ENCODE measurements at regions not wholly inside any gene's neighbourhood (a gene's known extent, or its start where the extent isn't known, plus 50 kb on each side); places are given as distances from the start of the nearest gene placed in this dataset.

GRCh38 chr5:72018143-72018803, 89.0 kb upstream of the MAP1B start:
- Mint-ChIP-seq H3K9me3 (ENCODE audit: low read depth) (no peaks in the 10 kb centered on the region), H3K27me3 (peaks cover 3% of the 10 kb centered on the region), H3K4me3 (ENCODE audit: low read depth) (no peak overlapping the region), H3K4me1 (ENCODE audit: low read depth) (peaks cover 13% of the 10 kb centered on the region), H3K27ac (no peak overlapping the region), H3K36me3 (ENCODE audit: insufficient read depth) (no peaks in the 10 kb centered on the region)
- peak; percentile 78 for TF ChIP-seq CTCF (IDR thresholded peaks at IDR 0.05; ENCODE audit: unreplicated experiment)
- peak; percentile 25 for DNase-seq (ENCODE audit: low spot score, unreplicated experiment)

GRCh38 chr5:72020161-72020983, 86.9 kb upstream of the MAP1B start:
- Mint-ChIP-seq H3K36me3 (ENCODE audit: insufficient read depth) (no peaks in the 10 kb centered on the region), H3K27ac (peak overlapping the region; percentile 24), H3K9me3 (ENCODE audit: low read depth) (peaks cover 5% of the 10 kb centered on the region), H3K27me3 (peaks cover 3% of the 10 kb centered on the region), H3K4me1 (ENCODE audit: low read depth) (peaks cover 8% of the 10 kb centered on the region), H3K4me3 (ENCODE audit: low read depth) (no peak overlapping the region)
- no peak for TF ChIP-seq CTCF (IDR thresholded peaks at IDR 0.05; ENCODE audit: unreplicated experiment)
- DNase-seq (ENCODE audit: low spot score, unreplicated experiment), result no peak

- Mint-ChIP-seq H3K4me3 (ENCODE audit: low read depth) (no peak overlapping the region), H3K27ac (no peak overlapping the region)
These were observed 85.5 kb upstream of the MAP1B start for GRCh38 chr5:72021651-72022357.

GRCh38 chr5:72028382-72028781, 78.9 kb upstream of the MAP1B start:
- H3K27ac Mint-ChIP-seq, result no peak overlapping the region
- no peak for TF ChIP-seq CTCF (IDR thresholded peaks at IDR 0.05; ENCODE audit: unreplicated experiment)
- peaks cover 9% of the 10 kb centered on the region for H3K4me1 Mint-ChIP-seq (ENCODE audit: low read depth)
- DNase-seq (ENCODE audit: low spot score, unreplicated experiment), result no peak
- H3K36me3 Mint-ChIP-seq (ENCODE audit: insufficient read depth), result no peaks in the 10 kb centered on the region
- H3K27me3 Mint-ChIP-seq, result no peaks in the 10 kb centered on the region
- H3K9me3 Mint-ChIP-seq (ENCODE audit: low read depth), result peaks cover 9% of the 10 kb centered on the region
- H3K4me3 Mint-ChIP-seq (ENCODE audit: low read depth), result no peak overlapping the region

More at GRCh38 chr5:72021651-72022357, 85.5 kb upstream of the MAP1B start:
- Mint-ChIP-seq H3K9me3 (ENCODE audit: low read depth) (peaks cover 5% of the 10 kb centered on the region), H3K36me3 (ENCODE audit: insufficient read depth) (no peaks in the 10 kb centered on the region), H3K4me1 (ENCODE audit: low read depth) (peaks cover 7% of the 10 kb centered on the region), H3K27me3 (peaks cover 3% of the 10 kb centered on the region)
- no peak for TF ChIP-seq CTCF (IDR thresholded peaks at IDR 0.05; ENCODE audit: unreplicated experiment)
- no peak for DNase-seq (ENCODE audit: low spot score, unreplicated experiment)

GRCh38 chr5:72030237-72030636, 77.0 kb upstream of the MAP1B start:
- TF ChIP-seq CTCF (IDR thresholded peaks at IDR 0.05; ENCODE audit: unreplicated experiment), result no peak
- Mint-ChIP-seq H3K9me3 (ENCODE audit: low read depth) (peaks cover 3% of the 10 kb centered on the region), H3K27me3 (no peaks in the 10 kb centered on the region), H3K4me1 (ENCODE audit: low read depth) (peaks cover 9% of the 10 kb centered on the region), H3K36me3 (ENCODE audit: insufficient read depth) (no peaks in the 10 kb centered on the region), H3K27ac (no peak overlapping the region), H3K4me3 (ENCODE audit: low read depth) (no peak overlapping the region)
- DNase-seq (ENCODE audit: low spot score, unreplicated experiment), result no peak
